Mucosa of descending colon (tissue), 3 donors: ENCODE measurements at regions not wholly inside any gene's neighbourhood (a gene's known extent, or its start where the extent isn't known, plus 50 kb on each side); places are given as distances from the start of the nearest gene placed in this dataset.

ENCODE experiments used
- ATAC-seq: fragments of 200-7000 bp; cut with Tn5 transposase; one replicate; pipeline ENCODE4 v1.9.1; 2020; ENCODE audit warnings: mild to moderate bottlenecking, moderate library complexity
- DNase-seq, 3 donors: peaks; one replicate each; pipeline ENCODE4 v3.0.0-alpha.2; 2020
- H3K36me3 ChIP-seq: fragments of 200-600 bp; one replicate; pipeline ENCODE4 v1.8.0; 2021; ENCODE audit warnings: low read depth, mild to moderate bottlenecking
- H3K4me1 ChIP-seq: fragments of 200-600 bp; one replicate; pipeline ENCODE4 v1.8.0; 2021; ENCODE audit warnings: low read depth, mild to moderate bottlenecking
- H3K4me3 ChIP-seq: fragments of 200-600 bp; one replicate; pipeline ENCODE4 v1.8.0; 2021; ENCODE audit warnings: mild to moderate bottlenecking
- H3K9me3 ChIP-seq: fragments of 200-600 bp; one replicate; pipeline ENCODE4 v1.8.0; 2021; ENCODE audit warnings: mild to moderate bottlenecking
- intact Hi-C, 2 donors: fragments of 100-400 bp; cut with DNase I in 1 of 2; cut with micrococcal nuclease in 1 of 2; formaldehyde crosslinking; loops; one replicate each; pipeline versions ENCODE4 v1.11.0 to v1.11.1; 2022; cut with DNase I, micrococcal nuclease
- TF ChIP-seq, protein P1 (sequence below): fragments of 200-600 bp; IDR thresholded peaks from one replicate; pipeline ENCODE4 v1.8.0; 2022; ENCODE audit warnings: antibody characterized with exemption, mild to moderate bottlenecking
- donor health status: DM: no; HTN: no; CAD: no; lungs with moderate emphysema.
- donor health status: DM: no; HTN: no; CAD: no.
- donor health status: DM: no; HTN: yes; CAD: no.

DNA sequence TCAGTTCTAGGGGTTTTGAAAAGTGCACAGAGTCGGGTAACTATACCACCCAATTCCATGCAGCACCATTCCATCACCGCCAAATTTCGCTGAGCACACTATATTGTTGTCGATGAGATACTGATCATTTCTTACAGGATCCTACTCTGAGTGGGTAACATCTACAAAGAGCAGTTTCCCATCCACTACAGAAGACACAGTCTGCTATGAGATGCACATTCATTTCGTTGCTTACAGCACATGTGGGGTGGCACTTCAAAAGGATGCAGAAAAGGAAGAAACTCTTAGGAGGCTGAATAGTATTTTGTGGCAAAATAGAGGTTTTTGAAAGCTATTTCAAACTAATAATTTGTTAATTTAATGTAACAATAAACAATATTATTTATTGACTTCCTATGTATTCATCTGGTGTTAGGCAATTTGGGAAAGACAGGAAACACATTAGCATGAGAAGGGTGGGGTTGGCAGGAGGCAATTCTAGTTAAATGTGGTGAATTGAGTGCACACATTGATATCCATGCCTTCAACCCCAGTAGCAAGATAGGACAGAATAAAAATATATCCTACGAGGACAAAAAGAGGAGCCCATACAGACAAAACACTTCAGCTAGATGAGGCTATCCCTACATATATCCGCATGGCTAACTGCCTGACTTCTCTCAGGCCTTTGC lies 186.8 kb upstream of the PARP11 start:
- intact Hi-C loops: no loop called here
- Histone ChIP-seq H3K4me1 (no peaks in the 10 kb centered on the region), H3K4me3 (no peak overlapping the region), H3K36me3 (no peaks in the 10 kb centered on the region), H3K9me3 (no peaks in the 10 kb centered on the region)
- TF ChIP-seq, protein P1, sequence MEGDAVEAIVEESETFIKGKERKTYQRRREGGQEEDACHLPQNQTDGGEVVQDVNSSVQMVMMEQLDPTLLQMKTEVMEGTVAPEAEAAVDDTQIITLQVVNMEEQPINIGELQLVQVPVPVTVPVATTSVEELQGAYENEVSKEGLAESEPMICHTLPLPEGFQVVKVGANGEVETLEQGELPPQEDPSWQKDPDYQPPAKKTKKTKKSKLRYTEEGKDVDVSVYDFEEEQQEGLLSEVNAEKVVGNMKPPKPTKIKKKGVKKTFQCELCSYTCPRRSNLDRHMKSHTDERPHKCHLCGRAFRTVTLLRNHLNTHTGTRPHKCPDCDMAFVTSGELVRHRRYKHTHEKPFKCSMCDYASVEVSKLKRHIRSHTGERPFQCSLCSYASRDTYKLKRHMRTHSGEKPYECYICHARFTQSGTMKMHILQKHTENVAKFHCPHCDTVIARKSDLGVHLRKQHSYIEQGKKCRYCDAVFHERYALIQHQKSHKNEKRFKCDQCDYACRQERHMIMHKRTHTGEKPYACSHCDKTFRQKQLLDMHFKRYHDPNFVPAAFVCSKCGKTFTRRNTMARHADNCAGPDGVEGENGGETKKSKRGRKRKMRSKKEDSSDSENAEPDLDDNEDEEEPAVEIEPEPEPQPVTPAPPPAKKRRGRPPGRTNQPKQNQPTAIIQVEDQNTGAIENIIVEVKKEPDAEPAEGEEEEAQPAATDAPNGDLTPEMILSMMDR: no peak
- DNase-seq (no peak), ATAC-seq (no peak)

- ATAC-seq: peak; percentile 62
- TF ChIP-seq, protein P1: no peak
- H3K4me3 ChIP-seq: no peak overlapping the region
Measured at GRCh38 chr12:4056910-4057845, 184.0 kb upstream of the PARP11 start.

DNA sequence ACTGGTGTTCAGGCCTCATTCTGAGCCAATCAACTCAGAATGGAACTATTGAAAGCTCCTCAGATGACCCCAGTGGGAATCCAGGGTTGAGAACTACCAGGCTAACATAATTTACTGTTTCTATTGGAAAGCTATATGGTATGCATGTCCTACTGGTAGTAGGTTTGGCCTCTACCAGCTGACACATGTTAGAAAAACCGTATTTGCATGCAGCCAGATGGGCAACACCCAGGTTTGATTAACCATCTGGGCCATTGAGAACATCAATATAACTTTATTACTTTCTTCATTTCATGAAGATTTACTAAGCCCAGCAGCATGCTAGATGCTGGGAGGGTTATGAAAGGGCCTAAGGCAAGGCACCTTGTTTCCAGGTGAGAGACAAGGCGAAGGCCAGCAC lies 181.4 kb upstream of the PARP11 start:
- no peaks in the 10 kb centered on the region for H3K9me3 ChIP-seq

More at GRCh38 chr12:4056910-4057845, 184.0 kb upstream of the PARP11 start:
- H3K9me3 ChIP-seq: no peaks in the 10 kb centered on the region
- no peaks in the 10 kb centered on the region for H3K36me3 ChIP-seq
- DNase-seq: no peak
- H3K4me1 ChIP-seq: no peaks in the 10 kb centered on the region
- intact Hi-C loops: no loop called here

GRCh38 chr12:4052691-4053090 lies 179.5 kb upstream of the PARP11 start:
- TF ChIP-seq, protein P1: no peak
- Histone ChIP-seq H3K4me3 (no peak overlapping the region), H3K36me3 (no peaks in the 10 kb centered on the region), H3K9me3 (no peaks in the 10 kb centered on the region), H3K4me1 (no peaks in the 10 kb centered on the region)
- intact Hi-C loops: no loop called here
- DNase-seq (no peak), ATAC-seq (no peak)

More for the DNA sequence above, 181.4 kb upstream of the PARP11 start:
- DNase-seq (peak in 1 of 3 donors; percentile 39), ATAC-seq (peak; percentile 77)
- intact Hi-C loops: no loop called here
- H3K4me1 ChIP-seq: no peaks in the 10 kb centered on the region
- no peak overlapping the region for H3K4me3 ChIP-seq
- TF ChIP-seq, protein P1: no peak
- no peaks in the 10 kb centered on the region for H3K36me3 ChIP-seq

DNA sequence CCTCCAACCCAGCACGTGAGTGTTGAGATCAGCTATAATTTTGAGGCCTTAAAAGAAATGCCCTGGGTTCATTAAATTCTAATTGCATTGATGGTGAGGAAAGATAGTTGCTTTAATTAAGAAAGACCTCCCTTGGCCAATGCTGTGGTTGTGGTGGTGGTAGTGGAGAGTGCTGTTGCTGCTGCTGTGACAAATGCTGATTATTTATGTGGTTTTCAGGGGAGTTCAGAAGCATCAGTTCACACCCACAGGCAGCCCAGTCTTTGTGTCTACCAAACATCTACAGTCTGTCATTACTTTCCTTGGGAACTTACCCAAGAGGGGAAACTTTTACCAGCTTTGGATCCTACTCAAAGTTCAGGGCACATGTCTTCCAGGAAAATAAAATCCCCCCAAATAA lies 178.4 kb upstream of the PARP11 start:
- no peak for DNase-seq
- no peaks in the 10 kb centered on the region for H3K9me3 ChIP-seq
- no peak for ATAC-seq
- intact Hi-C loops: no loop called here
- H3K4me1 ChIP-seq: no peaks in the 10 kb centered on the region
- no peaks in the 10 kb centered on the region for H3K36me3 ChIP-seq
- no peak overlapping the region for H3K4me3 ChIP-seq
- TF ChIP-seq, protein P1: no peak
